CD4-positive, alpha-beta T cell treated with Interleukin-6 for 4 hours (primary cell): ENCODE measurements at regions not wholly inside any gene's neighbourhood (a gene's known extent, or its start where the extent isn't known, plus 50 kb on each side); places are given as distances from the start of the nearest gene placed in this dataset.

Experiments
- DNase-seq: peaks from one replicate; pipeline ENCODE4 v3.0.0-alpha.2; 2020; ENCODE audit warnings: mixed read lengths

DNA sequence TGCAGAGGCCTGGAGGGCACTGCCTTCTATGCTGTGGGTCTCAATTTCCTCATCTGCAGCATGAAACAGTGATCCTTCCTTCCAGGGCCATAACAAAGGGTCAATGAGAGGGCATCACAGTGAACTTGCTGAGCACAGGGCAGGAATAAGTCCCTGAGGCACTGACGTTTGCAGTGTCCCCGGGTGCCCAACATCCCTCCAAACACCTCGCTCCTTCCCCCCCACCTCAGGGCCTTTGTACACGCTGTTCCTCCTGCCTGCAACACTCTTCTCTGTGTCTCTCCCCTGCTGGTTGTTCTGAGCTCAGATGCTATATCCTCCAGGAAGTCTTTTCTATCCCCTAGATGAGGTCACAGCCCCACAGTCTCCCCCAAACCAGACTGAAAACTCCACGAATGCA lies 59.7 kb upstream of the TCF20 start:
- DNase-seq = no peak

- DNase-seq = no peak
Observed at GRCh38 chr22:42329504-42329903, 59.1 kb upstream of the TCF20 start.

- no peak for DNase-seq
Observed at GRCh38 chr22:42328784-42329145, 58.3 kb upstream of the TCF20 start.

DNA sequence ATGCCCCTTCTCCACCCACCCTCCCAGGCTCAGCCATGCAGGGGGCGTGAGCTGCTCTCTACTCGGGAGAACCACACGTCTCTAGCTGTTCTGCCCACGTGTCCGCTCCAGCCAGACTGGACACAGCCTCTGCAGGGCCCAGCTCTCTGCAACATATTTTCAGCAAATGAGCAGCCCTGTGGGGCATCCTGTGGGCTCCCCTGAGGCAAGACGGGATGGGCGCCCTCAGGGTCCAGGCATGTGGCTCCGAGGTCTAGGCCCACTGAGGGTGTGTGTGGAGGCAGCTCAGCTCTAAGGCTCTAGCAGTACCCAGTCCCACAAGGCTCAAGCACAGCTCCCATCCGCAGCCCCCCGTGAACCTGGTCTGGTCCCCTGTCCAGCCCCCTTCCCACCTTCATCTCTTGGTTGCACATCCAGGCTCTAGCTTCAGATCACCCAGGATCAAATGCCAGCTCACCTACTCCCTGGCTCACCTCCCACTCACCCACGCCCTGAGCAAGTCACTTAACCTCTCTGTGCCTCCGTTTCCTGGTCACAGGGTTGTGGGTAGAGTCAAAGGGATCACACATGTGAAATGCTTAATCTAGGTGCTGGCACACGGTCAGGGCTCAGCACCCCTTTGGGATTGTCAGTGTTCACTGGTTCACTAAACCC lies 57.8 kb upstream of the TCF20 start:
- DNase-seq = peak; percentile 32

- DNase-seq = peak; percentile 26
Observed at GRCh38 chr22:42327462-42328129, 57.1 kb upstream of the TCF20 start.

GRCh38 chr22:42326801-42327200 lies 56.3 kb upstream of the TCF20 start:
- DNase-seq = no peak

DNA sequence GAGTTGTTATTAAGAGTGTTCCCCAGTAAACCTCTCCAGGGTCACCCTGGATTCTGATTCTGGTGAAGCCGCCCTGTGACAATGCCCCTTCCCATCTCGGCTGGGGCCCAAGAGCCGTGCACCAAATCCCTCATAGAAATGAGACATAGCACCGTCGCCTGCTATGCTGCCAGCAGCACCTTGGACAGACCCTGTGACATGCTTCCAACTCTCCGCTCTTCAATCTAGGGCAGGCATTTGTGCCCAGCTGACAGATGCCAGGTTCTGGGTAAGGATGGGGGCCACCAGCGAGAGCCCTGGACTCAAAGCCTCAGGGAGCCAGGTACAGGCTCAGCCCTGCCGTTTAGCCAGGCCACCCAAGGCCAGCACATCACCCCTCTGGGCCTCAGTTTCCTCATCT lies 55.8 kb upstream of the TCF20 start:
- no peak for DNase-seq

GRCh38 chr22:42324990-42325710 lies 54.7 kb upstream of the TCF20 start:
- peak; percentile 59 for DNase-seq

GRCh38 chr22:42324566-42324965 lies 54.1 kb upstream of the TCF20 start:
- no peak for DNase-seq

DNA sequence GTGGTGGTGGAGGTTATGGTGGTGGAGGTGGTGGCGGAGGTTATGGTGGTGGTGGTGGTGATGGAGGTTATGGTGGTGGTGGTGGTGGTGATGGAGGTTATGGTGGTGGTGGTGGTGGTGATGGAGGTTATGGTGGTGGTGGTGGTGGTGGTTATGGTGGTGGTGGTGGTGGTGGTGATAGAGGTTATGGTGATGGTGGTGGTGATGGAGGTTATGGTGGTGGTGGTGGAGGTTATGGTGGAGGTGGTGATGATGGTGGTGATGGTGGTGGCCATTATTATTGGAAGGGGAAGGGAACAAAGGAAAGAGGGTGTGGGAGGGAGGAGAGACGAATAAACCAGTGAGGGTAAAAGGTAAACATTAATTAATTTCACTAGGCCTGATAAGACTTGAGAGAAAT lies 53.5 kb upstream of the TCF20 start:
- no peak for DNase-seq

DNA sequence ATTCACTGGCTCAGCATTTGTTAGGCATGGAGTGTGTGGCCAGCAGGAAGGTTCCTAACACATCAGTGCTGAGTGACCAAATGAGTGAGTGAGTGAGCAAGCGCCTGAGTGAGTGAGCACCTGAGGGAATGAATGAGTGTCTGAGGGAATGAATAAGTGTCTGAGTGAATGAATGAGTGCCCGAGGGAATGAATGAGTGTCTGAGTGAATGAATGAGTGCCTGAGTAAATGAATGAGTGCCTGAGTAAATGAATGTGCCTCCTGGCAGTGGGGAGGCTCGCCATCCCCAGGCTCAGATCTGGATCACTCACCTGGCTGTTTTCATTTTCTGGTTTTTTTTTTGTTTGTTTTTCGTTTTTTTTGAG lies 52.1 kb upstream of the TCF20 start:
- DNase-seq = no peak

DNA sequence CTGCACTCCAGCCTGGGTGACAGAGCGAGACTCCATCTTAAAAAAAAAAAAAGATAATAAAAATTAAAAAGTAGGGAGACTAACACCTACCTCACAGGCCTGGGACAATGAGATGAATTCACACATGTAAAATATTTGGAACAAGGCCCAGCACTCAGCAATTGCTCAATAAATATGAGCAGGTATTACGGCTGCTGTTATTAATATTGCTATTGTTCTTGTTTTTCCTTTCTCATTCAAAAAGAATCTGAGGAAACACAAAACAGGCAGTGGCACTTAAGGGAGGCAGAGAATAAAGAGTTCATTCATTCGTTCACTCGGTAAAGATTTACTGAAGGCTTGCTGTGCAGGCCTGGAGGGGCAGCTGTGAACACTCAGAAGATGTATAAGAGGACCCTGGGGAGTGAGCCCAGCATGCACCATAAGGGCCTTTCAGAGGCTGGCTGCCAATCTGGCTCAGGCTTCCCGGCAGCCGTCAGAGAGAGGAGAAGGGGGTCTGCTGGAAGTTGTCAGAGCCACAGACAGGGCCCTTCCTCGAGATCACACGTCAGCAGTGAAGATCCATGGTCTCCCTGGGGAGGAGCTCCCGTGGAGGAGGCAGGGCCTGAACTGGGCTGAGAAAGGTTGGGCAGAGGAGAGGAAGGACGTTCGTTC lies 51.6 kb upstream of the TCF20 start:
- DNase-seq = no peak

DNA sequence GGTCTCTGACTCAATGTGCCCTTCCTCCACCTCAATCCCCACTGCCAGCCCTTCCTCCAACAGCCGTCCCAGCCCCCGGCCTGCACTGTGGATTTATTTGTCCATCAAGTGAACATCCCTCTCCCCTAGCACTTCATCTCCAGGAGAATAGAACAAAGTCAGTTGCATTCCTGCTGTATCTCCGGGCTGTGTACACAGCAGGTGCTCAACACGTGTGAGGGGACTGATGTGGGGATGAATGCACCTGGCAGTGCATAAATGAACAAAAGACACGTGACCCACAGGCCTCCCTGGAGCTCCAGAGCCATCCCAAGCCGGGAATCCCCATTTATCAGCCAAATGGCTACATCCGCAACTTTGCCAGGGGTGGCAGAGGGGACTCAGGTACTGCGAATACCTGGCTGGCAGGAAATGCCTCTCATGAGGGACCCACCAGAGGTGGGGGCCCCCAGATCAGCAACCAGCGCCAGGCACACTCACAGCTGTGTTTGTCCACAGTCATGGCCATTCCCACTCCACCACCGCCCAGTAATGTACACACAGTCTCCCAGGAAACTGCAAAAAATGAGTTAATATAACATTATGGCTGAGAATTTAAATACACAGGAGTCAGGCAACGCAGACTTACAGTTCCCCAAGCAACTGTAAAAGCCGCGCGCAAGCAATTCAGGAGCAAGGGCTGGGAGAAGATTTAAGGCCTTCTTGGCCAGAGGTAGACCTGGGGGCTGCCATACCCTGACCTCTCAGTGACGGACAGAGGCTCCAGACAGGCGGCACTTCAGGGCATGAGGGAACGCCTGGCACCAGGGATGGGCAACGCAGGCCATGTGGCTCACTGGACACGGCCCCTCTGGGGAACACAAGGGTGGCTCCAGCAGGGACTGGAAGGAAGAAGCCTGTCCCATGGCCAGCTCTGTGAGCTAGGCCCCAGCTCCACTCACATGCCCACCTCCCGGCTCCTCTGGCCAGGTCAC lies 50.3 kb upstream of the TCF20 start:
- DNase-seq = no peak
